ENCODE measurements at regions not wholly inside any gene's neighbourhood (a gene's known extent, or its start where the extent isn't known, plus 50 kb on each side); places are given as distances from the start of the nearest gene placed in this dataset.

- DNase-seq = no peak
Observed at GRCh38 chr2:76447294-76447693, 736.6 kb upstream of the GCFC2 start.

GRCh38 chr2:76446872-76447271, 736.2 kb upstream of the GCFC2 start:
- DNase-seq = no peak

GRCh38 chr2:76445880-76446279, 735.2 kb upstream of the GCFC2 start:
- no peak for DNase-seq

DNA sequence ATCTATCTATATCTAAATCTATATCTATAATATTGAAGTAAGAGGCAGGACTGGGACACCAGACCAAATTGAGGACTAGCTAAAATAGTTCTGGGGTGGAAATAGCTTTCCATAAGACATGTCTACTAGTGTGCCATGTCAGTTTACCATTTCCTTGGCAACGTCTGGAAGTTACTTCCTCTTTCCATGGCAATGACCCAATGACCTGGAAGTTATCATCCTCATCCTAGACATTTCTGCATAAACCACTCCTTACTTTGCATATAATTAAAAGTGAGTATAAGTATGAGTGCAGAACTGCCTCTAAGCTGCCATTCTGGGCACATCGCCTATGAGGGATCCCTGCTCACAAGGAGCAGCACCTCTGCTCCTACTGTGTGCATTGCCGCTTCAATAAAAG, 734.0 kb upstream of the GCFC2 start:
- DNase-seq = no peak

DNA sequence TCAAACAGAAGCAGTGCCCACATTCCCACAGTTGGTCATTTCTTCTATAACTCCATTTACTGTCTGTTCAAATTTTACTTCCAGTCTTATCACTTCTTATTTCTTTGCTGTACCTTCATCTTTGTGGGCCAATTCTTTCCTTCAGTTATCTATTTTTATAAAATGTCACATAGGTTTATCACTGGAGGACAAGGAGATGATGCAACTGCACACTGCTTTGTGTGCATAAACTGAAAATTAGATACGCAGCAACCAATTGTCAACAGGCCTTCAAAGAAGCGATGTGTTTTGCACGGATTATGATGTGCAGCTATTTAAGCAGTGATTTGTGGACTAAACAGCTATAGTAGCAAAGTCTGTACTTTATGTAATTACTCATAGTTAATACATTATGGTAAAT, 726.8 kb upstream of the GCFC2 start:
- no peak for DNase-seq

GRCh38 chr2:76429374-76429773, 718.7 kb upstream of the GCFC2 start:
- DNase-seq = no peak

- DNase-seq = no peak
Observed at GRCh38 chr2:76427452-76427851, 716.7 kb upstream of the GCFC2 start.

DNA sequence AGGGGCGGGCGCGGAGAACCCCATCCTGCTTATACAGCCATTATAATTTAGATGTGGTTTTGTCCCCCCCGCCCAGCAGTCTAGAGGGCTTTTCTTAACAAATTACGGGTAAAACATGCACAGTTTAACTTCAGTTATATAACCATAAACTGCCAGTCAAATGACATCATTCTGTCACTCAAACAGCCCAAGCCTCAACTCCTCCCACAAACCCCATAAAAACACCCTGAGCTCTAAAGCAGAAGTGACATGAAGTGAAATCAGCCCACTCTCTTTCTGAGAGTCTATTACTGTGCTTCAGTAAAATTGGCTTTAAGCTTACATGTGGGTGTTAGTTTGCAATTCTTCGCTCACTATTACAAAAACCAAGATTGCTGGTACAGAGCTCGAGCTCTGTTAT, 705.1 kb upstream of the GCFC2 start:
- no peak for DNase-seq

GRCh38 chr2:76413436-76413835, 702.7 kb upstream of the GCFC2 start:
- DNase-seq = no peak

DNA sequence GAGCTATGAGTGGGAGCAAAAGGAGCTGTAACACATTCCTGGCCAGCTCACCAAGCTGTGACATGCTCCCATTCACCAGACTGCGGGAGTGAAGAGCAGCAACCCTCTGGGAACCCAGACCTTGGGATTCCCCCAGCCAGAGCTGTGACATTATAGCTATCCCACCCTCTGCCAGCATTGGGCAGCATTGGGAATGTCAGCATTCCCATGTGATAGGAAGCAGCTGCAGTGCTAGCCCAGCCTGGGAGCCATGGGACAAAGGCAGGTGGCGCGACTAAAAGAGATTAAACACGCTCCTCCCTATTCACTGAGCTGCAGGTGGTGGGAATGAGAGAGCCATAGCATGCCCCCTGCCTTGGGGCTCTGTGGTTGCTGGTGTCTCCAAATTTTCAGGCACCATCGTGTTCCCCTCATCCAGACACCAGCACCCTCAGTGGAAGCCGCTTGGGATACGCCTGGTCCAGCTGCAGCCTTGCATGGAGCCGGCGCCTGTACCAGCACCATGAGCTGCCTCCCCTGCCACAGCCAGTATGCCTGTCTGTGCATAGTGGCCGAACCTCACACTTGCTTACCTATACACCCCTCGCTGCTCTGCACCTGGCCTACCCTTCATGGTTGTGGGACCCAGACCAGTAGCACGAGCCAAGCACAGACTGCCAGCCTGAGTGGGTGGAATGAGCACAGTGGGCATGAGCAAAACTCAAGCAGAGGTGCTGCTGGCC, 695.6 kb upstream of the GCFC2 start:
- DNase-seq = no peak

GRCh38 chr2:76393356-76393755, 682.6 kb upstream of the GCFC2 start:
- DNase-seq = no peak

GRCh38 chr2:76391678-76392077, 681.0 kb upstream of the GCFC2 start:
- DNase-seq = no peak

- DNase-seq = no peak
Observed at GRCh38 chr2:76387294-76387693, 676.6 kb upstream of the GCFC2 start.

DNA sequence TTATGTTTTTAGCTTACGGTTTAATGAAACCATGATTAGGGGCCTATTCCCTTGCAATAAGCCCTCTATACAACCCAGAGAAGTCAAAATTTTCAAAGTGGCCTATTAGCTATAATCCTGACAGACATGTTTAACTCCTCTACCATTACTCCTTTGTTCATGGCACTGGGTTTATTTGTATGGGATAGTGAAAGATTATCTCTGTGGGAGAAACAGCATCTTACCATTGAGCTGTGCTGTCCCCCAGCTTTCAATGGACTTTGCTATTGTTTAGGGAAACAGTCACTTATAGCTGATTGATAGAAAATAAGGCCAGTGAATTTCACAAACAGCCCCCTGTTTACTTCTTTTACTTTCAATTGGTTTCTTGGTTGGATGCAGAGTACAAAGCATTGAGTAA, 675.2 kb upstream of the GCFC2 start:
- no peak for DNase-seq

GRCh38 chr2:76381624-76382023, 670.9 kb upstream of the GCFC2 start:
- DNase-seq = no peak

DNA sequence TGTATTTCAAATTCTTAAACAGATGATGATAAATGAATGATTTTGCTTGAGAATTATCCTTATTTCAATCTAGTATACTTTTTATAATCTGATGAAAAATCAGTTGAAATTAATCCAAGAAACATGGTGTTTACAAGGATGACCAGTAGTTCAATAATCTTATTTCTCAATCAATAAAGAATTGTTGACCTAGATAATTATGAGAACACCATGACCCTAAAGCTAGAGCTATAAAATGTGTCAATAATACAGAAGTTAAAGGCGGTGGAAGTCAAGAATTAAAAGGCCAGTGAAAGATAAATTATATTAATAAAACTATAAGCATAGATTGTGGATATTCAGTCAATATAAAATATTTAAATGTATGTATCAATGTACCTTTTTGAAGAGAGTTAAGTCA, 667.4 kb upstream of the GCFC2 start:
- no peak for DNase-seq

DNA sequence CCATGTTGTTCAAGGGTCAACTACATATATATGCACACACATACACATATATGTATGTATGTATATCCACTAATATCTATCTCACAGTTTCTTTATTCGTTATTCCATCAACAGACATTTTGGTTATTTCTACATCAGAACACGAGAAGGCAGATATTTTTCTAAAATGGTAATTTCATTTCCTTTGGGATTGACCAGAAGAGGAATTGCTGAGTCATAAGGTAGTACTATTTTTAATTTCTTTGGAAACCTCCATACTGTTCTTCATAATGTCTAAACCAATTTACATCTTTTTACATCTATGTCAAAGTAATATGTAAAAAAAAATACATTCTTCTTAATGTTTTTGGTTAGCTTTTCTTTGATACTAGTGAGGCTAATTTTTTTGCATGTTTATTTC, 630.7 kb upstream of the GCFC2 start:
- no peak for DNase-seq

GRCh38 chr2:76332871-76333270, 622.2 kb upstream of the GCFC2 start:
- no peak for DNase-seq

DNA sequence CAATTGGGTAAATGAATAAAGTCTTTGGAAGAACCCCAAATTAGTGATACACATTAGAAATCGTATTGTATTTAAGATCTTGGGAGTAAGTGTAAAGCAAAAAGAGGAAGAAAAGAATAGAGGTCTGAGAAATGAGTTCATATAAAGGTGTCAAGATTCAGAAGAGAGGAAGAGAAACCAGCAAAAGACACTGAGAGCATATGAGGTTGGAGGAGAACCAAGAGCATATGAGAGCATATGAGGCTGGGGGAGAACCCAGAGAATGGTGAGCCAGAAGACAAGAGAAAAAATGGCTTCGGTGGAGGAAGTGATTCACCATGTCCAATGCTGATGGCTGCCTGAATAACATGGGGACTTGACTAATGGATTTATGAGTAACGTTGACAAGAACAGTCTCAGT, 620.1 kb upstream of the GCFC2 start:
- no peak for DNase-seq

GRCh38 chr2:76326636-76327035, 615.9 kb upstream of the GCFC2 start:
- no peak for DNase-seq

GRCh38 chr2:76323381-76323780, 612.7 kb upstream of the GCFC2 start:
- DNase-seq = no peak

GRCh38 chr2:76320716-76321115, 610.0 kb upstream of the GCFC2 start:
- no peak for DNase-seq

DNA sequence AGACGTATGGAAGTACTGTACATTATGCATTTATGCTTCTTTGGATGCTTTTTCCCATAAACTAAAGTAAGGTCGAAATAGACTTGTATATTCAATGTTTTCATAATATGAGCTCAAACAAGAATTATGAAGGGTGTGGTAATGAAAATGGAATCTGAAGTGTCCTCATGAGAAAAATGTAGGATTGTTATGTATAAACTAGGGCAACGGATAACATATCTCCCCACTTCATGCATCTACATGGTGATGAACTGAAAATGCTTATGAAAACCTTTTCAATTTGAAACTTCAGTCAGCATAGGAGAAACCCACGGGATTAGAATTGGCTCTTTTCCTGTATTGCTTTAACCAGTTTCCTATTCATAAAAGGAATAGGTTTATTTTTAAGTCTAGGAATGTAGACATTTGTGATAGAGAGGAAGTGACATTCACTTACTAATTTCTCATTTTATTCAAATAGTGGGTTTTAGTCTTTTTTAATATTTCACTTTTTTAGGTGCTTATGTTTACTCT, 608.2 kb upstream of the GCFC2 start:
- DNase-seq = no peak

DNA sequence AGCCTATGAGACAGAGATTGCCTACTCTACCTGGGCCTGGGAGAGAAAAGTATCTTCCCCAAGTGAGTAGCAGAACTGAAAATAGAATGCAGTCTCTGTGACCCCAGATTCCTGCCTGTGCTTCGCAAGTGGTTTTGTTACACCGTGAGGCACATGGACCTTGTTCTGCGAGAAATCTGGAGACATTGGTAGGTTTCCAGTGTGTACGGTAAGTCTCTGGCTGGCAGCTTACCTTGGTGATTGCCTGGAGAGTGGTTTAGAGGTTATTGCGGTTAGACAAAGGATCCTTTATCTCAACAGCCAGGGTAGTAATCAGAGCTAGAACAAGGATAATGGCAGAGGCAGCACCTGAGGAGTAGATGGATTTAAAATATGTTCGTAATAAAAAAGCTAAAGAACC, 606.0 kb upstream of the GCFC2 start:
- no peak for DNase-seq

DNA sequence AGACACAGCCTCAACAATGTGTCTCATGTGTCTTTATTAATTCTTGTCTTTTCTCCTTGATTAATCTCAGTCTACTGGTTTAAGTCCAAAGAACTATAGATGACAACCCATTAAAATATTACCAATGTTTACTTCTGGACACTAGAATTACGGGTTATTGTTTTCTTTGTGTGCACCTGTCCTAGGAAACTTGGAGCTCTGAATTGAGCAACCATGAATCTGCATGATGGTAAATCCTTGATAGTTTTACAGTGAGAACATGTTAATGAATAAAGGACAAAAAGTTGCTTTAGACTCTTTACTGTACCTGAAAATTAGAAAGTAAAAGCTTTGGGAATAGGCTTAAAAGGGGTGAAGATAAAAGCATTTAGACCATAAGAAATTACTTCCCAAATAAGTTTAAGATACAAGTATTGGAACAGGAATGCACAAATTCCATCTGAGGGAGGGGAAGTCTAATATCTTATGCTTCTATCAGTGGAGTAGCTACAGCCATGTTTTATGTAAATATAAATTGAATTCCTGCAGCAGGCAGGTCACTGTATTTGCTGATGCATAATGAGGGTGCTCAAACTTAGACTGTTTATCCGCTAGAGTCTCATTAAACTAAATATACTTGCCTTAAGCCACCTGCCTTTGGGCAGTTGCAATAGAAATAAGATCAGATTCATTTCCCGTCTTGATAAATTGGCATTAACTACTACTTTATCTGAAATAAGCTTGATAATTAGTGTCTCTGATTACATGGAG, 603.7 kb upstream of the GCFC2 start:
- DNase-seq = no peak

All from stimulated activated CD4-positive, alpha-beta T cell treated with anti-CD3 and anti-CD28 coated beads, Interleukin-4, amount 100 ng/mL, for 24 hours (primary cell).